ENCODE measurements at regions not wholly inside any gene's neighbourhood (a gene's known extent, or its start where the extent isn't known, plus 50 kb on each side); places are given as distances from the start of the nearest gene placed in this dataset.

DNA sequence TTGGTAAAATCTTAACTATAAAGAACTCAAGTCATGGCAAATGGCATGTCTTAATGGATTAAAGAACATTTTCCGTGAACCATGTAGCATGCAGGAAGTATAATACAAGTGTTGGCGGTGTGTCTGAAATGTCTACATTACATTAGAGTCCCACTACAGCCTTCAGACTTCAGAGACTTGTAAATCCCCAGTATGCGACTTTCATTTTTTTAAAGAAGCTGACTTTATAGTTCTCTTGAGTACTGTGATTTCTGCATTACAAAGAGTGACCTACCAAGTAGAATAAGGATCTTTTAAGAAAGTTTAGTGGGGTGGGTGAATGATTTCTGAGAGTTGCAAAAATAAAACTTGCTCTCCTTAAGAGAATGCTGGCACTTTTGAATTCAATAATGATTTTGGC, 140.7 kb upstream of the FN1 start:
- Histone ChIP-seq H3K27ac (ENCODE audit: low read depth, low read length) (no peak overlapping the region), H4K8ac (ENCODE audit: low read depth, low read length) (no peak overlapping the region), H3K4ac (ENCODE audit: low read depth, low read length) (no peak overlapping the region), H3K9ac (ENCODE audit: low read length) (no peak overlapping the region), H3K4me2 (ENCODE audit: low read length) (no peak overlapping the region), H3K79me2 (ENCODE audit: control insufficient read depth, insufficient read depth, low read length) (no peaks in the 10 kb centered on the region), H2BK5ac (ENCODE audit: low read length) (no peak overlapping the region), H2BK15ac (replicated peaks; ENCODE audit: low read depth) (no peak overlapping the region), H3K4me1 (ENCODE audit: control insufficient read depth, low read depth, low read length) (no peaks in the 10 kb centered on the region), H3K27me3 (ENCODE audit: insufficient read depth, low read length, poor library complexity) (no peaks in the 10 kb centered on the region), H4K5ac (ENCODE audit: low read length) (no peak overlapping the region), H3K18ac (ENCODE audit: low read length) (no peak overlapping the region), H3K4me3 (ENCODE audit: low read length) (no peak overlapping the region), H3K56ac (ENCODE audit: low read length) (no peak overlapping the region), H3K36me3 (ENCODE audit: control insufficient read depth, insufficient read depth, low read length) (no peaks in the 10 kb centered on the region), H2AK5ac (ENCODE audit: low read length) (no peak overlapping the region), H3K79me1 (ENCODE audit: low read length) (no peaks in the 10 kb centered on the region), H2BK120ac (ENCODE audit: low read depth, low read length) (no peak overlapping the region), H3K23ac (ENCODE audit: low read length) (no peak overlapping the region)
- no CpG with 5 or more reads among the region's 3 CpGs for WGBS (ENCODE audit: extremely low coverage, insufficient coverage, low lambda C conversion rate)
- no peak for DNase-seq

GRCh38 chr2:215573496-215573895, 137.6 kb upstream of the FN1 start:
- H2BK120ac ChIP-seq (ENCODE audit: low read depth, low read length), result no peak overlapping the region
- no peak overlapping the region for H3K9ac ChIP-seq (ENCODE audit: low read length)
- H3K4ac ChIP-seq (ENCODE audit: low read depth, low read length), result no peak overlapping the region
- H3K56ac ChIP-seq (ENCODE audit: low read length), result no peak overlapping the region
- H3K4me2 ChIP-seq (ENCODE audit: low read length), result no peak overlapping the region
- no peak overlapping the region for H2AK5ac ChIP-seq (ENCODE audit: low read length)
- H3K23ac ChIP-seq (ENCODE audit: low read length), result no peak overlapping the region
- H4K8ac ChIP-seq (ENCODE audit: low read depth, low read length), result no peak overlapping the region
- no peak overlapping the region for H2BK15ac ChIP-seq (replicated peaks; ENCODE audit: low read depth)
- H3K4me1 ChIP-seq (ENCODE audit: control insufficient read depth, low read depth, low read length), result no peaks in the 10 kb centered on the region
- H4K5ac ChIP-seq (ENCODE audit: low read length), result no peak overlapping the region
- H3K27me3 ChIP-seq (ENCODE audit: insufficient read depth, low read length, poor library complexity), result no peaks in the 10 kb centered on the region
- no peak overlapping the region for H2BK5ac ChIP-seq (ENCODE audit: low read length)
- H3K18ac ChIP-seq (ENCODE audit: low read length), result no peak overlapping the region
- no peak for DNase-seq
- no peak overlapping the region for H3K4me3 ChIP-seq (ENCODE audit: low read length)
- H3K79me2 ChIP-seq (ENCODE audit: control insufficient read depth, insufficient read depth, low read length), result no peaks in the 10 kb centered on the region
- no peaks in the 10 kb centered on the region for H3K36me3 ChIP-seq (ENCODE audit: control insufficient read depth, insufficient read depth, low read length)
- H3K27ac ChIP-seq (ENCODE audit: low read depth, low read length), result no peak overlapping the region
- no peaks in the 10 kb centered on the region for H3K79me1 ChIP-seq (ENCODE audit: low read length)

DNA sequence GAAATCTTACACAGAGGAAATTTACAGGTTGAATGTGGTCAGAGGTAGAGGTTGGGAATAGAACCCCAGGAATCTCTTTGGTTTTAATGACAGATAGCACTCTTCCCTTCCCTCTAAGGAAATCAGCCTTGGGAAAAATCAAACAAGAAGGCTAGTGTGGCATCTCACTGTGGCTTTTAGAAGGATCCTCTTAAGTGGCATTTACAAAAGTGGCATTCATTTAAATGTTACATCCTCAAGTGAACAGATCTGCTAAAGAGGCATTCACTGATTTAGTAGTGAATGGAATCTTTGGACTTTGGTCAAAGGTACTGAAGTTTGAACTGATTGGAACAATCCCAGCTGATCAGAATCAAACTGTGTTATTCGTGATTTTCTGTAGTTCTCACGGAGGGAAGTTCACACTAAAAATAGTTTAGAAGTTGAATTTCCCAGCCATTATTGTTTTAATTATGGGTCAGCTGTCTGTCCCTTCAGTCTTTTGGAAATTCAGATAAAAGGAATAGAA, 136.5 kb upstream of the FN1 start:
- Histone ChIP-seq H2AK5ac (ENCODE audit: low read length) (no peak overlapping the region), H3K9ac (ENCODE audit: low read length) (no peak overlapping the region), H4K5ac (ENCODE audit: low read length) (no peak overlapping the region), H3K27me3 (ENCODE audit: insufficient read depth, low read length, poor library complexity) (no peaks in the 10 kb centered on the region), H4K8ac (ENCODE audit: low read depth, low read length) (no peak overlapping the region), H2BK5ac (ENCODE audit: low read length) (no peak overlapping the region), H2BK120ac (ENCODE audit: low read depth, low read length) (no peak overlapping the region), H3K36me3 (ENCODE audit: control insufficient read depth, insufficient read depth, low read length) (no peaks in the 10 kb centered on the region), H3K4me2 (ENCODE audit: low read length) (no peak overlapping the region), H3K4ac (ENCODE audit: low read depth, low read length) (no peak overlapping the region), H3K79me1 (ENCODE audit: low read length) (no peaks in the 10 kb centered on the region), H3K79me2 (ENCODE audit: control insufficient read depth, insufficient read depth, low read length) (no peaks in the 10 kb centered on the region), H3K27ac (ENCODE audit: low read depth, low read length) (no peak overlapping the region), H3K4me3 (ENCODE audit: low read length) (no peak overlapping the region), H3K4me1 (ENCODE audit: control insufficient read depth, low read depth, low read length) (no peaks in the 10 kb centered on the region), H3K18ac (ENCODE audit: low read length) (no peak overlapping the region), H3K23ac (ENCODE audit: low read length) (no peak overlapping the region), H3K56ac (ENCODE audit: low read length) (no peak overlapping the region), H2BK15ac (replicated peaks; ENCODE audit: low read depth) (no peak overlapping the region)
- no CpG with 5 or more reads among the region's 2 CpGs for WGBS (ENCODE audit: extremely low coverage, insufficient coverage, low lambda C conversion rate)
- no peak for DNase-seq

DNA sequence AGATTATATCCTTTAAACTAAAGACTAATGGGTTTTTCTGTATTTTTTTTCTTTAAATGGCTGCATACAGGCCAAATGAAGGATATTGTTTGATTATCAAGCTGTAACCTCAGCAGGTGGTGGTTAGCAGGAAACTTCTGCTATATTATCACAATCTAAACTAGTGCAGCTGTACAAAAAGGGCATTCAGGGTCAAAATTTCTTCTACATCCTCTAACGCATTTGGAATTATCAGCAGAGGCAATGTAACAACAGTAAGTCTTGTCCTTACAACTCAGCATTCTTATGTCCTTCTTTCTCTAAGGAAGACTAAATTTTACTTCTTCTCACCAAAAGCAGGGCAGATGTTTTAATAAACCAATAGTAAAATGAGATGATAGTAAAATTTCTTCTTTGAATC, 135.8 kb upstream of the FN1 start:
- Histone ChIP-seq H2BK5ac (ENCODE audit: low read length) (no peak overlapping the region), H3K4me3 (ENCODE audit: low read length) (no peak overlapping the region), H3K18ac (ENCODE audit: low read length) (no peak overlapping the region), H3K23ac (ENCODE audit: low read length) (no peak overlapping the region), H3K4me2 (ENCODE audit: low read length) (no peak overlapping the region), H3K9ac (ENCODE audit: low read length) (no peak overlapping the region), H2BK15ac (replicated peaks; ENCODE audit: low read depth) (no peak overlapping the region), H3K79me2 (ENCODE audit: control insufficient read depth, insufficient read depth, low read length) (no peaks in the 10 kb centered on the region), H2BK120ac (ENCODE audit: low read depth, low read length) (no peak overlapping the region), H4K5ac (ENCODE audit: low read length) (no peak overlapping the region), H3K36me3 (ENCODE audit: control insufficient read depth, insufficient read depth, low read length) (no peaks in the 10 kb centered on the region), H4K8ac (ENCODE audit: low read depth, low read length) (no peak overlapping the region), H3K79me1 (ENCODE audit: low read length) (no peaks in the 10 kb centered on the region), H3K27ac (ENCODE audit: low read depth, low read length) (no peak overlapping the region), H3K27me3 (ENCODE audit: insufficient read depth, low read length, poor library complexity) (no peaks in the 10 kb centered on the region), H3K4ac (ENCODE audit: low read depth, low read length) (no peak overlapping the region), H3K4me1 (ENCODE audit: control insufficient read depth, low read depth, low read length) (no peaks in the 10 kb centered on the region), H3K56ac (ENCODE audit: low read length) (no peak overlapping the region), H2AK5ac (ENCODE audit: low read length) (no peak overlapping the region)
- no CpG with 5 or more reads among the region's 1 CpG for WGBS (ENCODE audit: extremely low coverage, insufficient coverage, low lambda C conversion rate)
- no peak for DNase-seq

DNA sequence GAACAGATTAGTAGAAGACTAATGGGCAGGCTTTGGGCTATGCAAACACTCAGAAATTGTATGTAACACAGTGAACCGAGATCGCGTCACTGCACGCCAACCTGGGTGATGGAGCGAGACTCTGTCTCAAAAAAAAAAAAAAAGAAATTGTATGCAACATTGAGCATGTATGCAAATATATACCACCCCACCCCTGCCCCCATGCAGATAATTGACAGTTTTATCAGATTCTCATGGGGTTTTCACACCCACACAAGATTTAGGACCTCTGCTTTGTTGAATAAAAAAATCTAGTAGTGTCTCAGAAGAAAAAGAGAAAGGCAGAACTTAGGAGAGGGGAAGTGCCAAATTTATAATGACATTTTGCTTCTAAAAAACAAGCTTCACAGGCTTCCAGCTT, 131.6 kb upstream of the FN1 start:
- Histone ChIP-seq H3K4me1 (ENCODE audit: control insufficient read depth, low read depth, low read length) (no peaks in the 10 kb centered on the region), H3K56ac (ENCODE audit: low read length) (no peak overlapping the region), H3K27ac (ENCODE audit: low read depth, low read length) (no peak overlapping the region), H2AK5ac (ENCODE audit: low read length) (no peak overlapping the region), H2BK120ac (ENCODE audit: low read depth, low read length) (no peak overlapping the region), H4K8ac (ENCODE audit: low read depth, low read length) (no peak overlapping the region), H4K5ac (ENCODE audit: low read length) (no peak overlapping the region), H2BK5ac (ENCODE audit: low read length) (no peak overlapping the region), H3K4me2 (ENCODE audit: low read length) (no peak overlapping the region), H3K79me2 (ENCODE audit: control insufficient read depth, insufficient read depth, low read length) (no peaks in the 10 kb centered on the region), H3K4ac (ENCODE audit: low read depth, low read length) (no peak overlapping the region), H3K18ac (ENCODE audit: low read length) (no peak overlapping the region), H3K4me3 (ENCODE audit: low read length) (no peak overlapping the region), H3K36me3 (ENCODE audit: control insufficient read depth, insufficient read depth, low read length) (no peaks in the 10 kb centered on the region), H3K27me3 (ENCODE audit: insufficient read depth, low read length, poor library complexity) (no peaks in the 10 kb centered on the region), H2BK15ac (replicated peaks; ENCODE audit: low read depth) (no peak overlapping the region), H3K9ac (ENCODE audit: low read length) (no peak overlapping the region), H3K23ac (ENCODE audit: low read length) (no peak overlapping the region), H3K79me1 (ENCODE audit: low read length) (no peaks in the 10 kb centered on the region)
- no CpG with 5 or more reads among the region's 5 CpGs for WGBS (ENCODE audit: extremely low coverage, insufficient coverage, low lambda C conversion rate)
- DNase-seq, result no peak

DNA sequence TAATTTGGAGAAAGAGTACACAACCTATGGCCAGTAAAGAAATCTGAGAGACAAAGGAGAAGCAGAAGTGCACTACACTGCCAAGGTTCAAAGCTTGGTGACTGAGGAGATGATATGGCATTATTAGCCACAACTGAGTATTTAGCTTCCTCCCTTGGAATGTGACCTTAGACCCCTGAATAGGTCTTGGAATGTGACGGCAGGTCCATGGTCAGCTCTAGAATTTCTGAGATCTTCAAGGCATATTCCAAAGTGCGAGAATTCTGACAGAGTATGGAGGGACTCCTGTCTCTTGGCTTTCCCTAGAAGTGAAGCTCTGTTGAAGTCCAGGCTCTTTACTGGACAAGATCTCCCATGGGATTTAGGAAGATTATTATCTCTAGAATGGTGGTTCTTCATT, 130.0 kb upstream of the FN1 start:
- Histone ChIP-seq H2AK5ac (ENCODE audit: low read length) (no peak overlapping the region), H3K4ac (ENCODE audit: low read depth, low read length) (no peak overlapping the region), H3K36me3 (ENCODE audit: control insufficient read depth, insufficient read depth, low read length) (no peaks in the 10 kb centered on the region), H4K5ac (ENCODE audit: low read length) (no peak overlapping the region), H3K18ac (ENCODE audit: low read length) (no peak overlapping the region), H3K9ac (ENCODE audit: low read length) (no peak overlapping the region), H4K8ac (ENCODE audit: low read depth, low read length) (no peak overlapping the region), H3K4me1 (ENCODE audit: control insufficient read depth, low read depth, low read length) (no peaks in the 10 kb centered on the region), H3K27ac (ENCODE audit: low read depth, low read length) (no peak overlapping the region), H3K4me2 (ENCODE audit: low read length) (no peak overlapping the region), H3K4me3 (ENCODE audit: low read length) (no peak overlapping the region), H3K27me3 (ENCODE audit: insufficient read depth, low read length, poor library complexity) (no peaks in the 10 kb centered on the region), H2BK120ac (ENCODE audit: low read depth, low read length) (no peak overlapping the region), H3K23ac (ENCODE audit: low read length) (no peak overlapping the region), H2BK5ac (ENCODE audit: low read length) (no peak overlapping the region), H3K79me2 (ENCODE audit: control insufficient read depth, insufficient read depth, low read length) (no peaks in the 10 kb centered on the region), H3K79me1 (ENCODE audit: low read length) (no peaks in the 10 kb centered on the region), H3K56ac (ENCODE audit: low read length) (no peak overlapping the region), H2BK15ac (replicated peaks; ENCODE audit: low read depth) (no peak overlapping the region)
- no CpG with 5 or more reads among the region's 2 CpGs for WGBS (ENCODE audit: extremely low coverage, insufficient coverage, low lambda C conversion rate)
- peak; percentile 16 for DNase-seq
